ENCODE measurements at regions not wholly inside any gene's neighbourhood (a gene's known extent, or its start where the extent isn't known, plus 50 kb on each side); places are given as distances from the start of the nearest gene placed in this dataset.

- DNase-seq (ENCODE audit: low read depth, low spot score): no peak
- ChIA-PET RAD21 (ENCODE audit: low non-redundant PET in 1 of 2, low total read pairs in 2 of 2, uncharacterized antibody in 2 of 2, unreplicated experiment in 2 of 2) (no interaction called here), POLR2A (no interaction called here), CTCF (no interaction called here)
- intact Hi-C loops (cut with micrococcal nuclease): no loop called here
- no peaks in the 10 kb centered on the region for H3K4me1 ChIP-seq (ENCODE audit: control insufficient read depth in 1 of 2, insufficient read depth in 2 of 2, low read length in 2 of 2)
- no peak overlapping the region for H2AFZ ChIP-seq (ENCODE audit: low read depth, low read length, poor library complexity, severe bottlenecking)
- no peak overlapping the region for H3K4me2 ChIP-seq (ENCODE audit: low read length)
- ATAC-seq: no peak
- no peaks in the 10 kb centered on the region for H3K9me2 ChIP-seq (ENCODE audit: insufficient read depth)
- H3K9ac ChIP-seq (ENCODE audit: low read length): no peak overlapping the region
- no peaks in the 10 kb centered on the region; a peak in 1 of 4 replicates for H3K9me3 ChIP-seq (ENCODE audit: control insufficient read depth in 1 of 2, insufficient read depth in 1 of 2, low read depth in 1 of 2, low read length in 2 of 2)
- TF ChIP-seq YY1 (IDR thresholded peaks at IDR 0.05; ENCODE audit: extremely low read depth, insufficient replicate concordance, low read depth, low read length): no peak
- TF ChIP-seq JUND (IDR thresholded peaks at IDR 0.05): no peak
- TF ChIP-seq POLR2AphosphoS5 (IDR thresholded peaks at IDR 0.05; ENCODE audit: low read depth, low read length): no peak
- TF ChIP-seq CTCF (IDR thresholded peaks at IDR 0.05 in 2 of 3, conservative IDR thresholded peaks at IDR 0.05 in 1 of 3; ENCODE audit: borderline replicate concordance in 1 of 3, insufficient read depth in 1 of 3, low read depth in 2 of 3, low read length in 2 of 3): no peak
- TF ChIP-seq FOSL1 (IDR thresholded peaks at IDR 0.05; ENCODE audit: low read depth): no peak
- TF ChIP-seq RAD21 (IDR thresholded peaks at IDR 0.05; ENCODE audit: low read depth): no peak
- TF ChIP-seq SRF (IDR thresholded peaks at IDR 0.05; ENCODE audit: low read depth): no peak
- no peak for TF ChIP-seq SP1 (IDR thresholded peaks at IDR 0.05; ENCODE audit: low read depth)
- TF ChIP-seq EZH2phosphoT487 (IDR thresholded peaks at IDR 0.05; ENCODE audit: borderline replicate concordance): no peak
- no peak for TF ChIP-seq ATF3 (IDR thresholded peaks at IDR 0.05)
- BruUV-seq (replicated peaks): no TSS peak
- H4K20me1 ChIP-seq (ENCODE audit: insufficient read depth): no peaks in the 10 kb centered on the region
- H3K27me3 ChIP-seq (ENCODE audit: insufficient read depth, low read length): no peaks in the 10 kb centered on the region
- no peak overlapping the region for H3K4me3 ChIP-seq (replicated peaks in 1 of 2; ENCODE audit: low read depth in 1 of 2, low read length in 2 of 2)
- no peaks in the 10 kb centered on the region for H3K36me3 ChIP-seq (ENCODE audit: control insufficient read depth in 1 of 2, insufficient read depth in 2 of 2, low read length in 2 of 2)
- no peaks in the 10 kb centered on the region for H3K79me2 ChIP-seq (ENCODE audit: insufficient read depth, low read length)
- no peak overlapping the region for H3K27ac ChIP-seq (ENCODE audit: low read depth, low read length)
Measured at GRCh38 chr11:114818382-114818781, 140.1 kb downstream of the NXPE2 start.

All from HCT116 (cell line).